Gastroesophageal sphincter (tissue), 2 donors: ENCODE measurements at regions not wholly inside any gene's neighbourhood (a gene's known extent, or its start where the extent isn't known, plus 50 kb on each side); places are given as distances from the start of the nearest gene placed in this dataset.

Experiments used
- EP300 ChIP-seq: sonication (generic); formaldehyde crosslinking; IDR thresholded peaks from one replicate; pipeline ENCODE4 v1.6.1; 2017; ENCODE audit warnings: antibody characterized with exemption, mild to moderate bottlenecking
- POLR2A ChIP-seq, 2 donors: fragments of 450-650 bp; IDR thresholded peaks; one replicate each; pipeline ENCODE4 v1.6.1; 2017; ENCODE audit warnings: antibody characterized with exemption in 2 of 2, mild to moderate bottlenecking in 2 of 2, moderate library complexity in 1 of 2

- TF ChIP-seq EP300 (no peak), POLR2A (IDR thresholded peaks at IDR 0.05) (no peak)
These were observed 375.7 kb downstream of the IRX2 start for GRCh38 chr5:2375757-2376250.
